GM18502 (cell line): ENCODE measurements at regions not wholly inside any gene's neighbourhood (a gene's known extent, or its start where the extent isn't known, plus 50 kb on each side); places are given as distances from the start of the nearest gene placed in this dataset.

Experiments used
- ATAC-seq: cut with Tn5 transposase; IDR thresholded peaks from one replicate; pipeline ENCODE4 v1.9.1; 2021; ENCODE audit warnings: mild to moderate bottlenecking; ENCODE audit not compliant: unreplicated experiment, poor library complexity

- ATAC-seq = no peak
Observed at GRCh38 chr10:117698809-117699208, 156.3 kb downstream of the EMX2 start.

DNA sequence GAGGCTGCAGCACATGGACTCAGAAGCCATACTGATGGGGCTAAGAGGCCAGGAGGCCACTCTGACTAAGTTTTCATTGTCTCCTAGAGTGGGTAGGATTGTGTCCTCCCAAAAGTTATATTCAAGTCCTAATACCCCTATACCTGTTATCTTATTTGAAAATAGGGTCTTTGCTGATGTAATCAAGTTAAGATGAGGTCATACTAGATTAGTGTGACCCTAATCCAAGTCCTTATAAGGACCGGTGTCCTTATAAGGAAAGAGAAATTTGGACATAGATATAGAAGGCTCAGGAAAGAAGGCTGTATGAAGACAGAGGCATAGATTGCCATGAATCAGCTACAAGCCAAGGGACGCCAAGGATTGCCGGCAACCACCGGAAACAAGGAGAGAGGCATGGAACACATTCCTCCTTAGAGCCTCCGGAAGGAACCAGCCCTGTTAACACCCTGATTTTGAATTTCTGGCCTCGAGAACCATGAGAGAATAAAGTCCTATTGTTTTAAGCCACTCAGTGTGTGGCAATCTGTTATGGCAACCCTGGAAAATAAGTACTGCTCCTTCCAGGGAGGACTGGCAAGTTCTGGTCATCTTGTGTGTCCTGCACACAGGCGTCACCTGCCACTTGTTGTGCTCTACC, 157.0 kb downstream of the EMX2 start:
- ATAC-seq = no peak

DNA sequence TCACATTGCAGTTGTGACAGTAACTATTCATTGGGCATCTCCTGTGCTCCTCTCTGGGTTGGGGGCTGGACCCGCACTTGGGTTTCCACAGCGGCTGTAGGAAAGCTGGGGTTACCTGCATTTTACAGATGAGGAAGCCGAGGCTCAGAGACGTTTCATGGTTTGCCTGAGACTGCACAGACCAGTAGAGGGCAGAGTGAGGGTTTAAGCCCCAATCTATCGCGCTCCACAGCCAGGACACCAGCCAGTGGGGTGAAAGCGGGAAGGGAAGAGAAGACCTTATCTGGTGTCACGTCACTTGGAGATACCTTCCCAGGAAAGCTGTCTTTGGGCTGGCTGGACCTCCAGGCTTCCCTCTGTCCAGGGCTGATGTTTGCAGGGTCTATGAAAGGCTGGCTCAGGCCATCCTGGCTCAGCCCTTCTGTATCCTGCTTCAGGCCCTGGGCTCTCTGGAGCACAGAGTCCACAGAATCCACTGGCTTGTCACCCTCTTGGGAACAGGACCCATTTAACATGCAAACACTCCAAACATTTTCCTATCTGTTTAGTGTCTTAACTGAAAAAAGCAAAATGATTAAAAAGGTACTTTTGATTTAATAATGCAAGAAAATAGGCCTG, 167.7 kb downstream of the EMX2 start:
- ATAC-seq = no peak

GRCh38 chr10:117716889-117717288, 174.3 kb downstream of the EMX2 start:
- no peak for ATAC-seq

DNA sequence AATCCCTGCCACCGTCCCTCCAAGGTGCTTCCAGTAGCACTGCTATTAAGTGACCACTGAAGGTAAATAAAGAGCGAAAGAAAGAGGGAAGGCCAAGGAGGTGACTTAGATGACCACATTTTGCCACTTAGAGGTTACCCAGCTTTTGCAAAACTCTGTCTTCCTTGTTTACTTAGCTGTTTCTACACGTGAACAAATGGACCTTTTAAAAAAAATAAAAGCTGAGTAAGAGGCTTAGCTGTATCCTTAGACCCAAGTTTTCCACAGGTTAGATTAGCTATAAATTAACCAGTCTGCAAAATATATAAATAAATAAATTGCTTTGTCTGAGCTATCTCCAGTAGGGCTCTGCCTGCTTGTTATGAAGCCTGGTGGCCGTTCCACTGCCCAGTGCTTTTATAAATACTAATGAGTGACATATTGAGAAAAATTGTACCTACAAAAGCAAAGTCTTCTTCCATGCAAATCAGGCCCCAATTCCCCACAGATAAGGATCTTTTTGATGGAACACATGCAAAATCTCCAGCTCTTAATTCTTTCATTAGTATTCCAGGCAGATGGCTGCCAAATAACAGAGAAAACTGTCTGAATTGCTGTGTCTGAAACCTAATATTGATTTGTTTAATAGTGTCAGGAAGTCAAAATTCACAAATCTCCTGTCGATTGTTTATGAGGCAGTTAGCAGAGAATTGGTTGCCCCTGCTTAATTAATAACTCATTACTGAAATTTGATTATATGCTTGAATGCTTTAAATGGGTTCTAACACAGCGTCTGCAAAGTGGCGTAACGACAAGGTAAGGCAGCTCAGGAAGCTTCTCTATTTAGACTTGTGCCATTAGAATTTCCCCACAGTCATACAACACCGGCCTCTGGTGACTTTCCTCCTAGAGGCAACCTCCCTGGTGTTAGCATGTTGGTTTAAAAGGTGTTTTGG, 176.7 kb downstream of the EMX2 start:
- no peak for ATAC-seq

GRCh38 chr10:117720931-117721835, 178.6 kb downstream of the EMX2 start:
- ATAC-seq = no peak

GRCh38 chr10:117721873-117722272, 179.3 kb downstream of the EMX2 start:
- no peak for ATAC-seq

GRCh38 chr10:117723343-117723742, 180.8 kb downstream of the EMX2 start:
- ATAC-seq = no peak

GRCh38 chr10:117725993-117726392, 183.4 kb downstream of the EMX2 start:
- no peak for ATAC-seq

GRCh38 chr10:117726596-117727295, 184.2 kb downstream of the EMX2 start:
- ATAC-seq = no peak

GRCh38 chr10:117727421-117727820, 184.9 kb downstream of the EMX2 start:
- no peak for ATAC-seq

- no peak for ATAC-seq
Observed at GRCh38 chr10:117728087-117728486, 185.5 kb downstream of the EMX2 start.

DNA sequence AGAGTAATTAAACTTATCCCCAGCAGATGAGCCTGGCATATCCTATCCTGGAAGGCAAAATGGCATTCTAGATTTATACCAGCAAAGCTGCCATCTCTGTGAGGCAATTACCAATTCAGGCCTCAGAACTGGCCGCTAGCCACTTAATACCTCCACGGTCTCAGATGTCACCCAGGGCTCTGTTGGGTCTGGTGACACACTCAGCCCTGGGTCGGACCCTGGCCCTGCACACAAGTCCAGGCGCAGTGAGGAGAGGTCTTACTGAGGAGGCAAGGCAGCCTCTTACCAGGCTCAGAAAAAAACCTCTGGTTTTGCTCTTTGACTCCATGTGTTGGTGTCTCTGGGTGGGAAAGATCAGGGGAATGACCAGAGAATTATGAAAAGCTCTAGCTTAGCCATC, 186.6 kb downstream of the EMX2 start:
- no peak for ATAC-seq

DNA sequence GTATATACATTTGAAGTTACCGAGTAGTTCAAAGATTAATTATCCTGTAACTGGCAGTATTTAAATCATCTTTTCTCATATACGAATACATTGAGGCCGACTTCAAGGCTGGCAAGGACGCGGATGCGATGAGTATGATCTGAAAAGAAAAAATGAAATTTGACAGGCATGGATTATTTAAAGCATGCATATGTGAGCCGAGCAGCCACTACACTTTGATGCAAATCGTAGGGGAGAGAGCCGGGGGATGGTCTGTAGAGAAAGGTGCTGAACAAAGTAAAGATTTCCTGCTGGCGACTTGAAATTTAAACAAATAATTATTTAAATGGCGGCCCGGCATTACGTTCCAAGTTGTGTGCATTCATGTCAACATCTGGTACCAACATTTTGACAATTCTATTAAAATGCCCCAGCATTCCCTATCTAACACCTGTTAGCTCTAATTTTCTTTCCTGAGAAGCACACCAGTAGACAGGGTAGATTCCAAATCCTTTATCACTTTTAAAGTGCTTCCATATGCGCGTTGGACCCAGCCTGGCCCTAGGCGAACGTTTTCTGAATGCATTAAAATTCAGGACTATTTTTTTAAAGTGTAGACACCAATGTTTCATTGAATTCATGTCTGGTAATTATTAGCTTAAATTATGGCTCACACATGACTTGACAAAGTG, 188.7 kb downstream of the EMX2 start:
- no peak for ATAC-seq

DNA sequence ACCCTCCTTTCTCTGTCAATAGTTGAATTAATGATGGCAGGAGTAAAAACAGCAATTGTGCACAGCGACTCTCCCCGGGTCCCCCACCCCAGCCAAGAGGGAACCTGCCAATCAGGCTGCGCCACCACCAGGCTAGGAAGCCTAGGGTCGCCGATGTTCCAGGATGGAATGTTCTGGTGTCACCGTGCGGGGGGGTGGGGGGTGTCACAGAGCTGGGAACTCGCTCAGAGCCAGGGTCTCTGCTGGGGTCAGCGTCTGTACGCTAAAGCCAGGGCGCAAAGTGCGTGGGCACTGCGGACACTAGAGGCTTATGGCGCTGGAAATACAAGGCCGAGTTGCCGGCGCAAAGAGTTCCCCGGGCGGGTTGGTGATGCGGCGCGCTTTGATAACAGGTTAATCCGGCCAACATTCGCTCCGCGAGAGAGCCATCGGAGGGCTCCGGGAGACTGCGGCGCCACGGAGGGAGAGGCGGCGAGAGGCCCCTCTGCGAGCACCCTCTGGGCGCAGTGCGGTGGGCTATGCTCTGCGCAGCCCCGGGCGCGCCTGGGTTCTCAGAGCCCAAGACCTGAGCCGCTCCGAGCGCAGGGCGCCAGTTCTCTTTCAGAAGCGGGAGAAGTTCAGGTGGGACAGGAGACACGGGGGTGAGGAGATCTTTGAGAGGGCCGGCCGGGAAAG, 192.3 kb downstream of the EMX2 start:
- no peak for ATAC-seq

- no peak for ATAC-seq
Observed at GRCh38 chr10:117736655-117737054, 194.1 kb downstream of the EMX2 start.

GRCh38 chr10:117740088-117740487, 197.5 kb downstream of the EMX2 start:
- no peak for ATAC-seq

- no peak for ATAC-seq
Observed at GRCh38 chr10:117740691-117741222, 198.2 kb downstream of the EMX2 start.
